Spleen (tissue), 11 donors: ENCODE measurements at regions not wholly inside any gene's neighbourhood (a gene's known extent, or its start where the extent isn't known, plus 50 kb on each side); places are given as distances from the start of the nearest gene placed in this dataset.

Experiments used
- DNase-seq: peaks from one replicate; pipeline ENCODE4 v3.0.0-alpha.2; 2020
- H3K27ac ChIP-seq, 8 donors: fragments of 200-600 bp; sonication (generic) in 7 of 8; 1 replicate in 4 of 8; 2 replicates in 4 of 8; pipeline versions ENCODE4 v1.5.0 to v1.8.0; 2016 to 2021; ENCODE audit warnings: inconsistent platforms in 4 of 8, mild to moderate bottlenecking in 4 of 8, moderate library complexity in 1 of 8
- H3K27me3 ChIP-seq, 7 donors: fragments of 200-600 bp; sonication (generic) in 6 of 7; replicated peaks in 1 of 7; 1 replicate in 4 of 7; 2 replicates in 3 of 7; pipeline versions ENCODE4 v1.5.0 to v1.8.0; 2016 to 2021; ENCODE audit warnings: inconsistent platforms in 3 of 7, mild to moderate bottlenecking in 1 of 7
- H3K36me3 ChIP-seq, 6 donors: fragments of 200-600 bp; sonication (generic) in 5 of 6; 1 replicate in 4 of 6; 2 replicates in 2 of 6; pipeline versions ENCODE4 v1.5.0 to v1.8.0; 2016 to 2021; ENCODE audit warnings: inconsistent platforms in 2 of 6
- H3K4me1 ChIP-seq, 6 donors: fragments of 200-600 bp; sonication (generic) in 5 of 6; 1 replicate in 3 of 6; 2 replicates in 3 of 6; pipeline versions ENCODE4 v1.5.0 to v1.8.0; 2016 to 2021; ENCODE audit warnings: inconsistent platforms in 3 of 6
- H3K4me3 ChIP-seq, 8 donors: fragments of 200-600 bp; sonication (generic) in 7 of 8; 1 replicate in 4 of 8; 2 replicates in 4 of 8; pipeline versions ENCODE4 v1.5.0 to v1.8.0; 2016 to 2021; ENCODE audit warnings: inconsistent platforms in 4 of 8, mild to moderate bottlenecking in 4 of 8, moderate library complexity in 2 of 8
- H3K9me3 ChIP-seq, 8 donors: fragments of 200-600 bp; sonication (generic) in 7 of 8; 1 replicate in 4 of 8; 2 replicates in 4 of 8; pipeline versions ENCODE4 v1.5.0 to v1.8.0; 2016 to 2021; ENCODE audit warnings: inconsistent platforms in 4 of 8
- CTCF ChIP-seq, 11 experiments: fragments of 200-600 bp in 7 of 11; fragments of 450-650 bp in 4 of 11; sonication (generic) in 4 of 11; IDR thresholded peaks in 8 of 11; conservative IDR thresholded peaks in 3 of 11; 1 replicate in 7 of 11; 2 replicates in 4 of 11; pipeline versions ENCODE4 v1.4.0 to v1.8.0; 2016 to 2021; ENCODE audit warnings: antibody characterized with exemption in 11 of 11, inconsistent platforms in 4 of 11, mild to moderate bottlenecking in 1 of 11
- POLR2A ChIP-seq, 3 donors: fragments of 450-650 bp; IDR thresholded peaks; one replicate each; pipeline ENCODE4 v1.5.1; 2017; ENCODE audit warnings: antibody characterized with exemption in 3 of 3, mild to moderate bottlenecking in 1 of 3
- POLR2AphosphoS5 ChIP-seq, 3 donors: sonication (generic); formaldehyde crosslinking; IDR thresholded peaks; one replicate each; pipeline ENCODE4 v1.5.1; 2017; ENCODE audit warnings: antibody characterized with exemption in 3 of 3
- WGBS, 5 donors: extraction: QIAGEN DNeasy Blood & Tissue Kit in 3 of 5; methylation state at CpG; one replicate each; pipeline versions ENCODE4 v1.1.5 to v1.1.7; 2013 to 2018; 5-methylcytosine and 5-hydroxymethylcytosine counted together
- intact Hi-C: fragments of 100-400 bp; cut with DNase I; formaldehyde crosslinking; loops from one replicate; pipeline ENCODE4 v1.15.0; 2023; ENCODE audit warnings: low total_unique reads
- donor health status: healthy with polysubstance abuse.
- donor health status: DM: no; HTN: no; CAD: no; lungs with moderate emphysema.
- donor health status: DM: no; HTN: no; CAD: no.
- donor health status: Bipolar disorder and iron deficiency.
- donor health status: healthy.
- donor health status: DM: no; HTN: no; CAD: no.
- donor health status: DM: yes; HTN: yes; CAD: no.

DNA sequence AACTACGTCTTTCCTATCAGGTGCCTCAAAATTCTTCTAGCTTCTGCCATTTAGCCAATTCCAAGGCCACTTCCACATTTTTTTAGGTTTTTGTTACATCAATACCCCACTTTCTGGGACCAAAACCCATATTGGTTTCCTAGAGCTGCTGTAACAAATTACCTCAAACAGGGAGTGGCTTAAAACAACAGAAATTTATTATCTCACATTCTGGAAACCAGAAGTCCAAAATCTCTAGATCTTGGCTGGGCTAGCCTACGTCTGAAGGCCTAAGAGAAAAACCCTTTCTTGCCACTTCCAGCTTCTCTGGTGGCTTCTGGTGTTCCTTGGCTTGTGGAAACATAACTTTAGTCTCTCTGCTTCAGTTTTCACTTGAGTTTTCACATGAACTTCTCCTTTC lies 85.1 kb upstream of the BMPER start:
- Histone ChIP-seq H3K27ac (no peak overlapping the region), H3K27me3 (no peaks in the 10 kb centered on the region), H3K9me3 (peaks cover 0 to 12% (median 7%) of the 10 kb centered on the region in 8 donors), H3K4me3 (no peak overlapping the region), H3K4me1 (no peaks in the 10 kb centered on the region), H3K36me3 (no peaks in the 10 kb centered on the region)
- 73 to 83% (median 80%) methylated on average over 2 of the region's 2 CpGs for WGBS, 5 donors
- TF ChIP-seq POLR2A (IDR thresholded peaks at IDR 0.05), result no peak
- TF ChIP-seq CTCF (IDR thresholded peaks at IDR 0.05 in 8 of 11, conservative IDR thresholded peaks at IDR 0.05 in 3 of 11), result no peak
- TF ChIP-seq POLR2AphosphoS5 (IDR thresholded peaks at IDR 0.05), result no peak
- DNase-seq, result no peak
- intact Hi-C loops, result no loop called here

GRCh38 chr7:33821970-33822369 lies 83.4 kb upstream of the BMPER start:
- Histone ChIP-seq H3K27ac (no peak overlapping the region), H3K9me3 (peaks cover 0 to 12% (median 7%) of the 10 kb centered on the region in 8 donors), H3K4me3 (no peak overlapping the region), H3K27me3 (no peaks in the 10 kb centered on the region), H3K4me1 (no peaks in the 10 kb centered on the region), H3K36me3 (no peaks in the 10 kb centered on the region)
- no peak for DNase-seq
- WGBS, 5 donors, result 81 to 94% (median 87%) methylated on average over 2 of the region's 2 CpGs
- TF ChIP-seq CTCF (IDR thresholded peaks at IDR 0.05 in 8 of 11, conservative IDR thresholded peaks at IDR 0.05 in 3 of 11) (no peak), POLR2A (IDR thresholded peaks at IDR 0.05) (no peak), POLR2AphosphoS5 (IDR thresholded peaks at IDR 0.05) (no peak)
- intact Hi-C loops, result no loop called here

DNA sequence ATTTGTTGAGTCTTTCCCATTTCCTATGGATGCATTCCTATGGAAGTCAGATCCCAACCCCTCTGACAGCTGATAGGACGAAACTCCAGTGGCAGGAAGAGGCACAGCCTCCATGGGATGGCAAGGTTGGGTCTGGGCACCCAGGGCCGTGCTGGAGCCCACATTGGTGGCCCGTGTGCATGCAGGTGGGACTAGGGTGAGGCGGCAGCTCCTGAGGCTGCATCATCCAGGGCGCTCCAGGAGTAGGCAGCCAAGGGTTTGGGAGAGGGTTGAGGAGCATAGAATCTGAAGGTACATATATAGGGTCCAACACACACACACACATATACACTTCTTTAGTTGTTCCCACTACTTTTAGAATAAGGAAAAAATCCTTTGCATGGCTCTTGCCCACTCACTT lies 81.4 kb upstream of the BMPER start:
- Histone ChIP-seq H3K36me3 (no peaks in the 10 kb centered on the region), H3K27ac (no peak overlapping the region), H3K9me3 (peaks cover 0 to 16% (median 7%) of the 10 kb centered on the region in 8 donors), H3K4me1 (no peaks in the 10 kb centered on the region), H3K4me3 (no peak overlapping the region), H3K27me3 (no peaks in the 10 kb centered on the region)
- no peak for DNase-seq
- 85 to 93% (median 91%) methylated on average over 5 of the region's 5 CpGs for WGBS, 5 donors
- intact Hi-C loops, result no loop called here
- TF ChIP-seq POLR2A (IDR thresholded peaks at IDR 0.05) (no peak), POLR2AphosphoS5 (IDR thresholded peaks at IDR 0.05) (no peak), CTCF (IDR thresholded peaks at IDR 0.05 in 8 of 11, conservative IDR thresholded peaks at IDR 0.05 in 3 of 11) (no peak)

GRCh38 chr7:33824911-33825459 lies 80.4 kb upstream of the BMPER start:
- no peaks in the 10 kb centered on the region for H3K27me3 ChIP-seq
- no peak overlapping the region for H3K27ac ChIP-seq
- H3K9me3 ChIP-seq, result peaks cover 0 to 9% (median under 1%) of the 10 kb centered on the region in 8 donors
- no peak overlapping the region for H3K4me3 ChIP-seq
- no peaks in the 10 kb centered on the region for H3K36me3 ChIP-seq
- no peak for DNase-seq
- intact Hi-C loops, result no loop called here
- WGBS, 5 donors, result 58 to 68% (median 62%) methylated on average over 4 of the region's 4 CpGs
- TF ChIP-seq POLR2AphosphoS5 (IDR thresholded peaks at IDR 0.05) (no peak), CTCF (IDR thresholded peaks at IDR 0.05 in 8 of 11, conservative IDR thresholded peaks at IDR 0.05 in 3 of 11) (no peak)
- no peaks in the 10 kb centered on the region for H3K4me1 ChIP-seq
